ENCODE measurements at regions not wholly inside any gene's neighbourhood (a gene's known extent, or its start where the extent isn't known, plus 50 kb on each side); places are given as distances from the start of the nearest gene placed in this dataset.

DNA sequence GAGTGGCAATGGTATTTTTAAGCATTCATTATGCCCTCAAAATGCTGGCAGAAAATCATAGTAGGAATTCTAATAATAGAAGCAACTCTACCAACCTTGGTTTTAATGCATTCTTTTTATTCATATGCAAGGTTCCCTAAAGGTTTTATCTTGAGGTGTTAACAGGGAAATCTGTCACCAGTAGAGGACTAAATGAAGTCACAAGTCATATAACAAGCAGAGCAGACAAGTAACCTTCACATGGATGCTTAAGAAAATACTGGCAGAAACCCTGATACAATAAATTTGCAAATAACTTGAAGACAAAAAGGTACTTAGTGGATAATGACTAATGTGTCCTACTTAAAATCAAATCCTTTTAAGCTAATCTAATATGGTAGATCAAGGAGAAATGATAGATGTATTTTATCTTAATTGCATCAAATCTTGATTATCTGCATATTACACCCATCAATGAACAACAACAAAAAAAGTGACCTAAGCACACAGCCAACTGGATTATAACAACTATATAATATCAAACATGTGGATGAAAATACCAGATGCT, 73.3 kb downstream of the RFC3 start:
- no peak for DNase-seq

DNA sequence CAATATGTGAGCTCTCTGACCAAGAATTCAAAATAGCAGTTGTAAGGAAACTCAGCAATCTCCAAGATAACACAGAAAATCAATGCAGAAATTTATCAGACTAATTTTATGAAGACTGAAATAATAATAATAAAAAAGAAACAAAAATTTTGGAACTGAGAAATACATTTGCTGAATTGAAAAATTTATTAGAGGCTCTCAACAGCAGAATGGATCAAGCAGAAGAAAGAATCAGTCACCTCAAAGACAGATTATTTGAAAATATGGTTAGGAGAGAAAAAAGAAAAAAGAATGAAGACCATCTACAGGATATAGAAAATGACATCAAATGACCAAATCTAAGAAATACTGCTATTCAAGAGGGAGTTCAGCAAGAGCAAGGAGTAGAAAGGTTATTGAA, 75.6 kb downstream of the RFC3 start:
- DNase-seq = no peak

GRCh38 chr13:33904431-33904830, 86.5 kb downstream of the RFC3 start:
- DNase-seq = no peak

DNA sequence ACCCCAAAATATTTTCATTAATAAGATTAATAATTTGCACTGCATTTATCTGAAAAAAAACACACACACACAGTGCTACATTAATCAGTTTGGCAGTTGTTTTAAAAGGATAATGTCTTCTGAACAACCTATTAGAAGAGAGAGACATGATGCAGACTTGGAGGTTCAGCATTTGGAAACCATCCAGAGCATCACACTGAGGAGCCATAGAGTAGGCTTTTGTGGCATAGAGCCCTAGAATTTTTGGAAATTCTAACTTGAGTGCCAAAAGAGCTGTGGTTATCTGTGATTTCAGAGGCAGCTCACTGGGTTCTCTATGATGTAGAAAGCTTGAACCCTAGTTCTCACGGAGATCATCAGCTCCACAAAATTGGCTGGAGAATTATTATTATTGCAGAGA, 90.2 kb downstream of the RFC3 start:
- DNase-seq = no peak

- no peak for DNase-seq
These were observed 92.3 kb downstream of the RFC3 start for GRCh38 chr13:33910255-33910654.

DNA sequence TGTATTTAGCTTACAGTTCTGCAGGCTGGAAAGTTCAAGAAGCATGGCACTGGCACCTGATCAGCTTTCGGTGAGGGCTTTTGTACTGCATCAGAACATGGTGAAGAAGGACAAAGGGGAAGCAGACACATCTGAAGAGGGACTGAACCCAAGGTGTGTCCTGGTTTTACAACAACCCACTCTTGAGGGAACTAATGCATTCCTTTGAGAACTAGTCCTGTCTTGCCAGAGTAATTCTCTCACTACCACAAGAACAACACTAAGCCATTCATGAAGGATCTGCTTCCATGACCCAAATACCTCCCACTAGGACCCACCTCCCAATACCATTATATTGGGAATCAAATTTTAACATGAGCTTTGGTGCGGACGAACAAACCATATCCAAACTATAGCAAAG, 93.6 kb downstream of the RFC3 start:
- no peak for DNase-seq

GRCh38 chr13:33913829-33914228, 95.9 kb downstream of the RFC3 start:
- DNase-seq = no peak

DNA sequence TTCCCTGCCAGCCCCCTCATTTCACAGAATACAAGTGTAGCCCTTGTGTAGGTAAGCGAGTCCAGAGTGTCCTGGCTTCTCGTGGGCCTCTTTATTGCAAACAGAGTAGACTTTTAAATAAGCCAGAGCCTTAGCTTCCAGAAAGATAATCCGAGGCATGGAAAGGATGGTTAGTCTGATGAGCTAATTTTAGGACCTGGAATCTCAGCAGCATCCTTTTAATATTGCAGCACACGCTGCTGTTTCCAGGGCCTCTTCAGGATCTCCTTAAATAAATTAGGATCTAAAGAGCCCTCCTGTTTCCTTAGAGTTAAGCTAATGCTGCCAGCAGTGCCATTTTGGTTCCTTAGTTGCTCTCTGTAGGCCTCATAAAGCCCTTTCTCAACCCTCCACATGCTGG, 99.2 kb downstream of the RFC3 start:
- DNase-seq = no peak

GRCh38 chr13:33918199-33918932, 100.4 kb downstream of the RFC3 start:
- no peak for DNase-seq

- no peak for DNase-seq
These were observed 101.2 kb downstream of the RFC3 start for GRCh38 chr13:33919120-33919519.

GRCh38 chr13:33925563-33925962, 107.6 kb downstream of the RFC3 start:
- DNase-seq = no peak

DNA sequence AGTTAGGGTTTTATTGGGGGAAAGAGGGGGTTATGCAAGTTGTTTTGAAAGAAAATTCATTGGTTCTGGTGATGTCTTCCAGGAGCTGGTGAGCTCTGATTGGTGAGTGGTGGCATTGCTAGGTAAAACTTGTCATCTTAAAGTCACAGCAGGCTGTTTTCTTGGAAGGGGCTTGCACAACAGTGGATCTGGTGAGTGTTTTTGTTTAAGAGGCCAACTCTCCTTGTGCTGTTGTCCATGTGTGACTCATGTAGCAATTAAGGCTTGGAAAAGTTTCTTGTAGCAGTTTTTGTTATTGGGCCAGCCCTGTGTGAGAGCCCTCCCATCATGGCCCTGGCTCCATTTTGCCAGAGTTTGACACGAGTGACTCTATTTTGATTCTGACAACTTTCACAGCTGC, 109.4 kb downstream of the RFC3 start:
- no peak for DNase-seq

DNA sequence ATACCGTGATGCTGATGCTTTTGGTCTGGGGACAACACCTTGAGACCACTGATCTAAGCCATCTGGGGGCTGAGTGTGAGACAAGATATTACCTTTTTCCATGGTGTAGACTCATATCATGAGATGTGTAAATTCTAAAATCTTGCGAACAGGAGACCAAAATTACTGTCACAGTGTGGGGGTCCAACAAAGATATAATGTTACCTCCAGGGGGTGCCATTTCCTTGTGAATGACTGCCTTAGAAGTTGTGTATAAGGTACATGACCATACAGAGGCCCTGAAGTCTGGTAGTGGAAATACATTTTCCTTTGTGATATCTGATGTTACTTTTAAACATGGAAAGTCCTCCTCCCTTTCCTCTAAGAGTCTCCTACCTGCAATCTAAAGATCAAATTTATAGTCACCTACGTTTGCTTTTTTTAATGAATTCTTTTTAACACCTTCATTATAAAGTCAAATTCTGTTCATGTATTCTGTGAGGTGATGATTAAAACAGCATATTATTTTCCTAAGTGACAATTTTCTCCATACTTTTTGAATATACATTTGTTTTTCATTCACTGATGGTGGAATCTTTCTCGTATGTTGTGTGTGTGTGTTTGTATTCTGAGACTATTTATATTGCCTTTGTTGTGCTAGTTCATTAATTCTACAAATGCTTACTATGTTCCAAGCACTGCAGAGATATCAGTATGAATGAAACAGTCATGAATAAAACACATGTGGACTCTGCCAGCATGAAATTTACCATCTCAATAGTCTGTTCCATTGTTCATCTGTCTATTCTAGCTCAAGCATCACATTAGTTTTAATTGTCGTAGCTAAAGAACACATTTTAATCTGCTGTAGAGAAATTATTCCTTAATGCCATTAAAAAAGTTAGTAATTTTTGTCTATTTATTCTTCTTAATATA, 113.7 kb downstream of the RFC3 start:
- no peak for DNase-seq

GRCh38 chr13:33932769-33933406, 114.9 kb downstream of the RFC3 start:
- DNase-seq = no peak

GRCh38 chr13:33933810-33934209, 115.9 kb downstream of the RFC3 start:
- no peak for DNase-seq

DNA sequence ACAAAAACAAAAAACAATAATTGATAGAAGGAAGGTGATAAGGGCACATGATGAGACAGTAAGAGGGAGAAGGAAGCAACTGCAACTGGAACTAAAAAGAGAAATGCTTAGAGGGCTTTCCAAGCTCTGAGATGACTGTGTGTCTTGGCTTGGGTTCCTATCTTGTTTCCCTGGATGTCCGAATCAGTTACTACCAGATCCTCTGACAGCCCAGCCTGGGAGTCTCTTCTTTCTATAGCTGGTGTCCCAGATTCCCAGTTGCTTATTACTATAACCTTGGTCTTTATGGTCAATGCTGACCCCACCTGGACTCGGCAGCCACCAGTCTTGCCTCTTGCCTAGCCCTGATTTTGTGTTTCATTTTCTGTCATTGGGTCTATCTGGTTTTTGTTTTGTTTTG, 116.4 kb downstream of the RFC3 start:
- DNase-seq = no peak

DNA sequence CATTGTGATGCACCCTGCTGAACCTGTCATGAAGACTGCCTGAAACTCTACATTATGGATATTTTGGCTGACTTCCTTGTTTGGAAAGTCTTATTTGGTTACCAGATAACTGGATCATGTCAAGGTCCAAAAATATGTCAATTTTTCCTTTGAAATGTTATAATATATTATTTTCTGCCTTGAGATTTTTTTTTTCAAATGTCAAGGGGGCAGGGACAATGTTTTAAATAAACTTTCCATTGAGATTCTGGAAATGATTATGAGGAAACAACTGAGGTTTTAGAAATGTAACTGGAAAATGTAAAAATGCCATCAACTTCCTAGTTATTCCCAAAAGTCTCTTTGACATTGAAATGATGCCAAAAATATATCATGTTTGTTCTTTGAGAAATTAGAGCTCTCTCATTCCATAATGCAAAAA, 117.0 kb downstream of the RFC3 start:
- no peak for DNase-seq

DNA sequence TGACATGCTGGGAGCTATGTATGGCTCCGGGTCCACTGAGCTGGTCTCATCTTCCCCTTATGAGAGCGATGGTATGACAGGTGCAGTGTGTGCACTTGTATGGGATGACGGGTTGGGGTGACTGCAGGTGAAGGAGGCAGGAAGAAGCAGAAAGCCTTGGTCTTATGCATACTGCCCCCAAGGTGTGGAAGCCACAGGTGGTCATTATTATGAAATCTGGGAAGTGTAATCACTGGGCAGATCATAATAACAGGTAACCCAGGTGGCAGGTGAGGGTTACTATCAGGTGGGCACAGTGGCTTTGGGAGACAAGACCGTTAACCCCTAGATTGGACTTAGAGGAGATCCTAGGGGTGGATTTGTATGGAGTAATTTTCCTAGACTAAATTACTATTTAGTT, 118.0 kb downstream of the RFC3 start:
- DNase-seq = no peak

DNA sequence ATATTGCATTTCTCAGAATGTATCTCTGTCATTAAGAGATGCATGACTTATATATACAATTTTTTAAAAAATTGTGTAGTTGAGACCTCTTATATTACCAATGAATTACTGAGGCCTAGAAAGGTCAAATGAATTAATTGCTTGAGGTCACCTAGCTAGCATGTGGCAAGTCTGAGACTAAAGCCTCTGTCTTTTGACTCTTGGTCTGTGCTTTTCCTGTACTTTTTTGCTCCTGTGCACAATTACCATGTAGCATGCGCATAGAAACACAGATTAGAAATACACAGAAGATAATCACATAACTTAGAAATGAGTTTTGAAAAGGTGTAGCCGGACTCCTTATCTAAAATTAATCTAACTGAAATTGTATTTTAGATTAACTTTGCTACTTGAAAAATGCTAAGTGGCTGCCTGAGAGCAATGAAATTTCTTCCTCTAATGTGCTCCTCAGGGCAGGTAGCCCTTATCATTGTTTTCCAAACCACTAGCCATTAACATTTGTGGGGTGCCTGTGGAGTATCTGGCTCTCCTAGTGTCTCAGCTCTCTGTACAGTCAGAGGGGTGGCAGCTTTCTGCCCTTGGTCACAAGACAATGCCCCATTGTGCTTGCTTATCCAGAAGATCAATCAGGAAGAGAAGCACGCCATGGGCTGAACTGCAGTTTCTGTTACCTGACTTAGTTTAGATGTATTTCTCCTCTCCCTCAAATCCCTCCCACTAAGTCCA, 119.6 kb downstream of the RFC3 start:
- DNase-seq = no peak

DNA sequence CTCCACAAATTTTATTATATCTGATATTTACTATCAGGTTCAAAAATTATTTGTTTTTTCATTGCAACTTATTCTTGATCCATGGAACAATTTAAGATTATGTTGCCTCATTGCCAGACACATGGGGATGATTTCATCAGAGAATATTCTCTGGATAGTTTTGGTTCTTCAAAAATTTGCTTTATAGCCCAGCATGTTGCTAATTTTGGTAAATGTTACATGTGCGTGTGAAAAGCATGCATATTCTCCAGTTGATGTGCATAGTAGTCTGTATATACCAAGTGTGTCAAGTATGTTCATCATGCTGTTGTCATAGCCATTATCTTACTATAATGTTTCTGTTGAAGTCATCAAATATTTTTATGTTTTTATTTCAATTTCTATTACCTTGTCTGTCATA, 122.3 kb downstream of the RFC3 start:
- no peak for DNase-seq

DNA sequence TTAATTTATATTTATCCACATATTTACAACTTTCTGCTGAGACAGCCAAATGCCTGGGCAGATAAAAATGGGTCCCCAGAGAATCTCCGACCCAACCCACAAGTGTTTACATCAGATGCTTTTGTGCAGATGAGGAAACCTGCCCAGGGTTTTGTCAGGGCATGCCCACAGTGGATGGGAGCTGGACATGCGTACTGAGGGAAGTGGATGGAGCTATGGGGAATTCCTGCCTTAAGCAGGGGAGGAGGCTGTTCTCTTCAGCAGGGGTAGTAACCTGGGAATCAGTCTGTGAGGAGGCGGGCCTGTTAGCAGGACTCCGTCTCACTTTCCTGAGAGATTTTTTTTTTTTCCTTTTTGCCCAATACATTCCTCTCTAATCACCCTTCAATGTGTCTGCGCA, 122.9 kb downstream of the RFC3 start:
- DNase-seq = no peak

DNA sequence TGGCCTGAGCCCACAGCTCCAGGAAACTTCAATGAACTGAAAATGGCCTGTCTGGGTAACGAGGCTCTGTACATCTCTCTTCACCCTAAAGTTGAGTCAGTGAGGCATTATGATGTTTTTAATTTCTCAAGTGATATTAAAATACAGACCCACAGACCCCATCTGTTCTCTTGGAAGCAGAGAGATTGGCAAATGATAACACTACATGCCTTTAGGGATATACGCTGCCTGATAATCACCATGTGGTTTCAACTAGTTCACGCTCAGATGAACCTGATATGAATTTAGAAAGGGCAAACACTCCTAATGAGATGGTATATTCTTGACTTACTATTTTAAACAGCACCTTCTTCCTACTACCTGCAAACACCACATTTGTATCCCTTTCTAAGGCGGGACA, 127.5 kb downstream of the RFC3 start:
- no peak for DNase-seq

DNA sequence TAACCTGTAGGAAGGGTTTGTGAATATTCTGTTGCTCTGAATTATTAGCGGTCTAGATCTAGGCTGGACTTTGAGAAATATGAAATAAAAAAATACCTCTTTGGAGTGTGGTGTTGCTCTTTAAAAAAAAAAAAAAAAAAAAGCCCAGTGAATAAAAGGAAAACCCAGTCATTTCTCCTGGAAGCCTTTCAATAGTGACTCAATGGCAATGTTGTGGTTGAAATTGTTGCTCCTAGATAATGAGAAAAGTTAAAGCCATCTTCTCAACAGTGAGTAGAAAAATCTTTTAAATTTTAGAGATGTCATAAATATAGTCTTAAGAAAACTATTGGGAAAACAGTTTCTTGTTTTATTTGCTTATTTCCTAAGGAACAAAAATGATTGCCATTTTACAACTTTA, 135.3 kb downstream of the RFC3 start:
- DNase-seq = no peak
